Keratinocyte (primary cell): ENCODE measurements at regions not wholly inside any gene's neighbourhood (a gene's known extent, or its start where the extent isn't known, plus 50 kb on each side); places are given as distances from the start of the nearest gene placed in this dataset.

Source experiments
- DNase-seq: peaks from one replicate; pipeline ENCODE4 v3.0.0-alpha.2; 2011; ENCODE audit warnings: low read depth, missing footprints, low spot score
- FAIRE-seq: peaks from 2 replicates; lab custom pipeline; 2011; peaks lifted over from hg19 to GRCh38; lab: Jason Lieb, UNC
- H2AFZ ChIP-seq: 2 replicates; pipeline ENCODE4 v1.6.0; 2012; ENCODE audit warnings: low read length, control low read depth, inconsistent platforms; ENCODE audit not compliant: control insufficient read depth
- H3K27ac ChIP-seq: 2 replicates; pipeline ENCODE4 v1.5.1; 2011; ENCODE audit warnings: low read length; ENCODE audit not compliant: control insufficient read depth, insufficient read depth
- H3K27me3 ChIP-seq: 3 replicates; pipeline ENCODE4 v1.6.0; 2011; ENCODE audit warnings: low read length; ENCODE audit not compliant: control insufficient read depth, insufficient read depth; ENCODE audit errors: extremely low read depth
- H3K36me3 ChIP-seq, 2 experiments: 2 replicates in 1 of 2; 3 replicates in 1 of 2; pipeline ENCODE4 v1.5.1; 2011; ENCODE audit warnings: low read length in 2 of 2, mild to moderate bottlenecking in 1 of 2; ENCODE audit not compliant: control insufficient read depth in 2 of 2, insufficient read depth in 2 of 2; ENCODE audit errors: extremely low read depth in 1 of 2
- H3K4me1 ChIP-seq: 3 replicates; pipeline ENCODE4 v1.5.1; 2011; ENCODE audit warnings: low read length; ENCODE audit not compliant: control insufficient read depth, insufficient read depth; ENCODE audit errors: extremely low read depth
- H3K4me2 ChIP-seq: 3 replicates; pipeline ENCODE4 v1.6.0; 2011; ENCODE audit warnings: low read depth, low read length; ENCODE audit not compliant: control insufficient read depth, insufficient read depth; ENCODE audit errors: extremely low read depth
- H3K4me3 ChIP-seq, 3 experiments: fragments of 200-600 bp in 1 of 3; sonication (generic) in 1 of 3; 2 replicates in 2 of 3; 3 replicates in 1 of 3; pipeline ENCODE4 v1.5.1; 2011 to 2016; ENCODE audit warnings: low read length in 3 of 3, mild to moderate bottlenecking in 3 of 3, control low read depth in 2 of 3, inconsistent platforms in 1 of 3, low read depth in 1 of 3, mixed read lengths in 1 of 3, mixed run types in 1 of 3, moderate library complexity in 1 of 3; ENCODE audit not compliant: control insufficient read depth in 2 of 3, insufficient read depth in 2 of 3; ENCODE audit errors: extremely low read depth in 1 of 3
- H3K79me2 ChIP-seq: 2 replicates; pipeline ENCODE4 v1.6.0; 2012; ENCODE audit warnings: low read length; ENCODE audit not compliant: control insufficient read depth, insufficient read depth
- H3K9ac ChIP-seq: 3 replicates; pipeline ENCODE4 v1.6.0; 2011; ENCODE audit warnings: low read length; ENCODE audit not compliant: control insufficient read depth, insufficient read depth; ENCODE audit errors: extremely low read depth
- H3K9me1 ChIP-seq: 3 replicates; pipeline ENCODE4 v1.6.0; 2011; ENCODE audit warnings: low read length; ENCODE audit not compliant: control insufficient read depth, insufficient read depth; ENCODE audit errors: extremely low read depth
- H3K9me3 ChIP-seq: 2 replicates; pipeline ENCODE4 v1.5.1; 2012; ENCODE audit warnings: low read depth, low read length; ENCODE audit not compliant: control insufficient read depth
- H4K20me1 ChIP-seq: 3 replicates; pipeline ENCODE4 v1.6.0; 2011; ENCODE audit warnings: low read length; ENCODE audit not compliant: control insufficient read depth, insufficient read depth; ENCODE audit errors: extremely low read depth
- EZH2 ChIP-seq: IDR thresholded peaks from one replicate; pipeline ENCODE4 v1.6.1; 2012; ENCODE audit warnings: inconsistent platforms, mild to moderate bottlenecking, low read length, moderate library complexity
- dilution Hi-C: fragments of 300-500 bp; cut with MboI; formaldehyde crosslinking; loops from one replicate; pipeline ENCODE4 v1.7.0; 2020; ENCODE audit warnings: low sequenced_read_pairs; ENCODE audit not compliant: extremely low pct_ligation_motif_present
- TF ChIP-seq, protein P1 (sequence below), 3 experiments: IDR thresholded peaks in 1 of 3; conservative IDR thresholded peaks in 1 of 3; optimal IDR thresholded peaks in 1 of 3; 2 replicates in 2 of 3; 3 replicates in 1 of 3; pipeline versions ENCODE3 to v1.5.1; 2011; ENCODE audit warnings: low read length in 3 of 3, mild to moderate bottlenecking in 3 of 3, moderate library complexity in 2 of 3, control low read depth in 1 of 3, inconsistent platforms in 1 of 3; ENCODE audit not compliant: insufficient read depth in 2 of 3; ENCODE audit errors: extremely low read depth in 1 of 3

DNA sequence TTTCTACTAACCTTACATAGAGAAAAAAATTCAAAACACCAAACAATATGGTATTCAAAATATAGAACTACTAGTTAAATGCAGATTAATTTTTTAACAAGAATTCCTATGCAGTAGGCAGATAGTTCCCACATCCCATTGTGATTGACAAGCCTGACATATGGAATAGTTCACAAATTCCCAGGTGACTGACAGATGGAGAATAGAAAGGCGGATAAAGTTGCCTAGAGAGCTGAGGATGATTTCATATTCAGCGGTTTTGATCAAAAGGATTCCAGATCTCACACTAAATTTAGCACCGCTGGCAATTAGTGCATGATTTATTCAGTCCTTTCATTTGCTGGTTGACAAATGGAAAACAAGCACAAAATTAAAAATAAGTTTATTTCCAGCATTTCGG is 733.7 kb upstream of the POU3F3 start:
- dilution Hi-C loops, result no loop called here
- H3K4me2 ChIP-seq, result no peak overlapping the region
- H3K9me1 ChIP-seq, result no peaks in the 10 kb centered on the region
- DNase-seq (no peak), FAIRE-seq (no peak)
- no peak for TF ChIP-seq EZH2
- TF ChIP-seq, protein P1, sequence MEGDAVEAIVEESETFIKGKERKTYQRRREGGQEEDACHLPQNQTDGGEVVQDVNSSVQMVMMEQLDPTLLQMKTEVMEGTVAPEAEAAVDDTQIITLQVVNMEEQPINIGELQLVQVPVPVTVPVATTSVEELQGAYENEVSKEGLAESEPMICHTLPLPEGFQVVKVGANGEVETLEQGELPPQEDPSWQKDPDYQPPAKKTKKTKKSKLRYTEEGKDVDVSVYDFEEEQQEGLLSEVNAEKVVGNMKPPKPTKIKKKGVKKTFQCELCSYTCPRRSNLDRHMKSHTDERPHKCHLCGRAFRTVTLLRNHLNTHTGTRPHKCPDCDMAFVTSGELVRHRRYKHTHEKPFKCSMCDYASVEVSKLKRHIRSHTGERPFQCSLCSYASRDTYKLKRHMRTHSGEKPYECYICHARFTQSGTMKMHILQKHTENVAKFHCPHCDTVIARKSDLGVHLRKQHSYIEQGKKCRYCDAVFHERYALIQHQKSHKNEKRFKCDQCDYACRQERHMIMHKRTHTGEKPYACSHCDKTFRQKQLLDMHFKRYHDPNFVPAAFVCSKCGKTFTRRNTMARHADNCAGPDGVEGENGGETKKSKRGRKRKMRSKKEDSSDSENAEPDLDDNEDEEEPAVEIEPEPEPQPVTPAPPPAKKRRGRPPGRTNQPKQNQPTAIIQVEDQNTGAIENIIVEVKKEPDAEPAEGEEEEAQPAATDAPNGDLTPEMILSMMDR (optimal IDR thresholded peaks at IDR 0.05 in 1 of 3, IDR thresholded peaks at IDR 0.05 in 1 of 3, conservative IDR thresholded peaks at IDR 0.05 in 1 of 3; ENCODE audit: extremely low read depth in 1 of 3, insufficient read depth in 2 of 3, low read length in 3 of 3), result no peak
- H3K4me1 ChIP-seq, result no peaks in the 10 kb centered on the region
- no peaks in the 10 kb centered on the region for H3K36me3 ChIP-seq
- H4K20me1 ChIP-seq, result no peaks in the 10 kb centered on the region
- H3K4me3 ChIP-seq, result no peak overlapping the region
- no peak overlapping the region for H2AFZ ChIP-seq
- no peak overlapping the region for H3K9ac ChIP-seq
- H3K27ac ChIP-seq, result no peak overlapping the region
- no peaks in the 10 kb centered on the region for H3K9me3 ChIP-seq
- H3K79me2 ChIP-seq, result no peaks in the 10 kb centered on the region
- no peaks in the 10 kb centered on the region for H3K27me3 ChIP-seq

DNA sequence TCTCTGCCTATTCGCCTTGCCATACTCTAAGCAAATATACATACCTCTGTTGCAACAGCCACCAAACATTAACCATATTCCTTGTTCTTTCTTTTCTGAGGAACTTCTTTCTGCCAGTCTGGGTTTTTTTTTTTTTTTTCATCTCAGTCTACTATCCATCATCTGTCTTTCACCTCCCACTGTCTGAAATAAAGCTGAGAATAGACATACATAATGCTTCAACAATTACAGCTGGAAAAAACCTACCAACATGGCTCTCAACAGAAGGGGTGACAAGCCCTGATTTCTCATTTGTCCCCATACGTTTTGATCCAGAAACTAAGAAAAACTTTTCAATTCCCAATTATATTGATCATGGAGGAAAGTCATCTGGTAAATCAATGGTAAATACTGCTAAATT is 728.8 kb upstream of the POU3F3 start:
- no peaks in the 10 kb centered on the region for H3K36me3 ChIP-seq
- FAIRE-seq (no peak), DNase-seq (no peak)
- H3K9me1 ChIP-seq, result no peaks in the 10 kb centered on the region
- H3K4me3 ChIP-seq, result no peak overlapping the region
- H4K20me1 ChIP-seq, result no peaks in the 10 kb centered on the region
- TF ChIP-seq, protein P1 (optimal IDR thresholded peaks at IDR 0.05 in 1 of 3, IDR thresholded peaks at IDR 0.05 in 1 of 3, conservative IDR thresholded peaks at IDR 0.05 in 1 of 3; ENCODE audit: extremely low read depth in 1 of 3, insufficient read depth in 2 of 3, low read length in 3 of 3), result no peak
- no peak for TF ChIP-seq EZH2
- dilution Hi-C loops, result no loop called here
- no peak overlapping the region for H2AFZ ChIP-seq
- no peak overlapping the region for H3K9ac ChIP-seq
- no peaks in the 10 kb centered on the region for H3K27me3 ChIP-seq
- H3K79me2 ChIP-seq, result no peaks in the 10 kb centered on the region
- H3K27ac ChIP-seq, result no peak overlapping the region
- H3K4me2 ChIP-seq, result no peak overlapping the region
- no peaks in the 10 kb centered on the region for H3K9me3 ChIP-seq
- no peaks in the 10 kb centered on the region for H3K4me1 ChIP-seq
